ENCODE measurements at regions not wholly inside any gene's neighbourhood (a gene's known extent, or its start where the extent isn't known, plus 50 kb on each side); places are given as distances from the start of the nearest gene placed in this dataset.

GRCh38 chr12:125332900-125333299 is 267.7 kb downstream of the AACS start:
- TF ChIP-seq CTCF (IDR thresholded peaks at IDR 0.05; ENCODE audit: insufficient read depth, low read length) (no peak), REST (IDR thresholded peaks at IDR 0.05; ENCODE audit: insufficient replicate concordance, low read depth) (no peak), POLR2AphosphoS5 (IDR thresholded peaks at IDR 0.05; ENCODE audit: low read depth) (no peak), SPI1 (IDR thresholded peaks at IDR 0.05; ENCODE audit: borderline replicate concordance, low read depth) (no peak)

Measured in HL-60 (cell line).